Kidney (tissue), 13 donors: ENCODE measurements at regions not wholly inside any gene's neighbourhood (a gene's known extent, or its start where the extent isn't known, plus 50 kb on each side); places are given as distances from the start of the nearest gene placed in this dataset.

Source experiments
- DNase-seq, 5 donors: peaks; one replicate each; pipeline ENCODE4 v3.0.0-alpha.2; 2013 to 2020
- FAIRE-seq: peaks from 2 replicates; lab custom pipeline; 2012; peaks lifted over from hg19 to GRCh38; lab: Jason Lieb, UNC
- H3K27ac ChIP-seq, 2 donors: one replicate each; pipeline ENCODE4 v1.7.0; 2013; ENCODE audit warnings: low read depth in 2 of 2, low read length in 2 of 2, inconsistent platforms in 1 of 2
- H3K27me3 ChIP-seq: one replicate; pipeline ENCODE4 v1.7.1; 2013; ENCODE audit warnings: low read length, inconsistent platforms; ENCODE audit not compliant: control insufficient read depth, insufficient read depth
- H3K36me3 ChIP-seq, 3 donors: one replicate each; pipeline versions ENCODE4 v1.7.0 to v1.7.1; 2013; ENCODE audit warnings: low read length in 3 of 3, control low read depth in 1 of 3, inconsistent platforms in 1 of 3; ENCODE audit not compliant: insufficient read depth in 3 of 3, control insufficient read depth in 2 of 3
- H3K4me1 ChIP-seq, 3 donors: one replicate each; pipeline versions ENCODE4 v1.7.0 to v1.7.1; 2013; ENCODE audit warnings: low read length in 3 of 3, inconsistent platforms in 1 of 3, low read depth in 1 of 3; ENCODE audit not compliant: control insufficient read depth in 2 of 3, insufficient read depth in 2 of 3
- H3K4me3 ChIP-seq, 3 donors: one replicate each; pipeline versions ENCODE4 v1.7.0 to v1.8.1; 2013; ENCODE audit warnings: low read length in 3 of 3, control low read depth in 1 of 3, inconsistent platforms in 1 of 3
- H3K9ac ChIP-seq, 3 donors: one replicate each; pipeline versions ENCODE4 v1.7.0 to v1.7.1; 2013; ENCODE audit warnings: low read length in 3 of 3, control low read depth in 1 of 3, inconsistent platforms in 1 of 3
- H3K9me3 ChIP-seq, 3 donors: one replicate each; pipeline versions ENCODE4 v1.7.0 to v1.7.1; 2013; ENCODE audit warnings: low read length in 3 of 3, control low read depth in 1 of 3, inconsistent platforms in 1 of 3; ENCODE audit not compliant: control insufficient read depth in 2 of 3, insufficient read depth in 1 of 3
- intact Hi-C: fragments of 100-400 bp; cut with DNase I; formaldehyde crosslinking; loops from one replicate; pipeline ENCODE4 v1.11.1; 2022
- TF ChIP-seq, protein P1 (sequence below): IDR thresholded peaks from 3 replicates; pipeline ENCODE4 v1.5.1; 2012; ENCODE audit warnings: mild to moderate bottlenecking, moderate library complexity, borderline replicate concordance; ENCODE audit not compliant: insufficient read depth; ENCODE audit errors: extremely low read depth
- donor health status: control.
- donor health status: control.
- donor health status: control.
- donor health status: control.
- donor health status: control.
- donor health status: DM: yes; HTN: yes; CAD: no.
- donor health status: Normal renal cell carcinoma (clear cell type).

DNA sequence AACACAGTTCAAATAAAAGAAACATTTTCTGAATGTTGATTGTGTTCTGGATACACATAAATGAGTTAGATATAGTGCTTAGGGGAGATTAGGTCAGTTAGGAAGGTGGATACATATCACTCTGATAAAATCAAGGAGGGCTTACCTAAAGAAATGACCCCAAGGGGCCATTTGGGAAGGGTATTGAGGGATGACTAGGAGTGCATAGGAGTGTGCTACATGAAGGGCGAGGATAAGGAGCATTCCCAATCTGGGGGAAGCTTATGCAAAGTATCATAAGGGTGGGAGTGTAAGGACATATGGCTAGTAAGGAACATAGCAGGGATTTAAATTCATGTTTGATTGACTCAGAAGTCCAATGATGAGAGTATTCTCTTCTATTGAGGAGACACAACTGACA, 183.6 kb downstream of the NSG2 start:
- H3K27ac ChIP-seq: no peak overlapping the region
- H3K36me3 ChIP-seq: no peaks in the 10 kb centered on the region
- H3K27me3 ChIP-seq: no peaks in the 10 kb centered on the region
- intact Hi-C loops: no loop called here
- H3K9me3 ChIP-seq: no peaks in the 10 kb centered on the region
- TF ChIP-seq, protein P1, sequence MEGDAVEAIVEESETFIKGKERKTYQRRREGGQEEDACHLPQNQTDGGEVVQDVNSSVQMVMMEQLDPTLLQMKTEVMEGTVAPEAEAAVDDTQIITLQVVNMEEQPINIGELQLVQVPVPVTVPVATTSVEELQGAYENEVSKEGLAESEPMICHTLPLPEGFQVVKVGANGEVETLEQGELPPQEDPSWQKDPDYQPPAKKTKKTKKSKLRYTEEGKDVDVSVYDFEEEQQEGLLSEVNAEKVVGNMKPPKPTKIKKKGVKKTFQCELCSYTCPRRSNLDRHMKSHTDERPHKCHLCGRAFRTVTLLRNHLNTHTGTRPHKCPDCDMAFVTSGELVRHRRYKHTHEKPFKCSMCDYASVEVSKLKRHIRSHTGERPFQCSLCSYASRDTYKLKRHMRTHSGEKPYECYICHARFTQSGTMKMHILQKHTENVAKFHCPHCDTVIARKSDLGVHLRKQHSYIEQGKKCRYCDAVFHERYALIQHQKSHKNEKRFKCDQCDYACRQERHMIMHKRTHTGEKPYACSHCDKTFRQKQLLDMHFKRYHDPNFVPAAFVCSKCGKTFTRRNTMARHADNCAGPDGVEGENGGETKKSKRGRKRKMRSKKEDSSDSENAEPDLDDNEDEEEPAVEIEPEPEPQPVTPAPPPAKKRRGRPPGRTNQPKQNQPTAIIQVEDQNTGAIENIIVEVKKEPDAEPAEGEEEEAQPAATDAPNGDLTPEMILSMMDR: no peak
- no peaks in the 10 kb centered on the region for H3K4me1 ChIP-seq
- FAIRE-seq (no peak), DNase-seq (no peak)
- no peak overlapping the region for H3K9ac ChIP-seq
- H3K4me3 ChIP-seq: no peak overlapping the region

DNA sequence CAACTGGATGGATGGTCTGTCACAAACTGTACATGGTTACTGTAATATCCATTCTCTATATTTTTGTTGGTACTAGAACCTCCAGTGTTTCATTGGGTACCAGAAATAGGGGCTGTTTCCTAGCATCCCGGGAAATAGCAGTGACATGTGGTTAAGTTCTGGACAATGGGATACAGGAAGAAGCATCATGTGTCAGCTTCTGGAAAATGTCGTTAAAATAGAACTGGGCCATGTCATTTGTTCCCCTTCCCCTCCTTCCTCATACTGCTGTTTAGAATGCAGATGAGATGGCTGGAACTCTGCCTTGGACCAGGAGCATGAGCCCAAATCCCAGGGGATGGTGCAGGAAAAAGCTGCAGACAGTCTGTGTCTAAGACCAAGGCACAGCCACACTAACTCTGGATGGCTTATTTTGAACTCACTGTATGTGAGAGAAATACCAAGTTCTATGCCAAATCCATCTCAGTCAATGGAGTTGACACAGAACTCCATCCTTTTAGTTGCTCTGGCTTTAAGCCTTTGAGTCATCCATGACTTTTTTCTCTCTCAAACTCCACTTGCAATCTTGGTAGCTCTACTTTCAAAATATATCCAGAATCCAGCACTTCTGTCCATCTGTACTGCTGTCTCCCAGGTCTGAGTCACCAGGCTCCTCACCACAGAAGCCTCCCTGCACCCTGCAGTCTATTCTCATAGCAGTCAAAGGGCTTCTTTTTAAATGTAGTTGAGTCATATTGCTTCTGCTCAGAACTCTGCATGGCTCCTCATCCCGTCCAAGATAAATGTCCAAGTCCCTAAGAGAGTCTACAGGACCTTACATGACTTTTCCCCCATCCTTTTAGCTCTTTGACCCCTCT, 184.2 kb downstream of the NSG2 start:
- Histone ChIP-seq H3K9me3 (no peaks in the 10 kb centered on the region), H3K27me3 (no peaks in the 10 kb centered on the region), H3K4me1 (no peaks in the 10 kb centered on the region), H3K27ac (no peak overlapping the region), H3K9ac (no peak overlapping the region), H3K4me3 (no peak overlapping the region), H3K36me3 (no peaks in the 10 kb centered on the region)
- FAIRE-seq (no peak), DNase-seq (no peak)
- TF ChIP-seq, protein P1: no peak
- intact Hi-C loops: no loop called here

DNA sequence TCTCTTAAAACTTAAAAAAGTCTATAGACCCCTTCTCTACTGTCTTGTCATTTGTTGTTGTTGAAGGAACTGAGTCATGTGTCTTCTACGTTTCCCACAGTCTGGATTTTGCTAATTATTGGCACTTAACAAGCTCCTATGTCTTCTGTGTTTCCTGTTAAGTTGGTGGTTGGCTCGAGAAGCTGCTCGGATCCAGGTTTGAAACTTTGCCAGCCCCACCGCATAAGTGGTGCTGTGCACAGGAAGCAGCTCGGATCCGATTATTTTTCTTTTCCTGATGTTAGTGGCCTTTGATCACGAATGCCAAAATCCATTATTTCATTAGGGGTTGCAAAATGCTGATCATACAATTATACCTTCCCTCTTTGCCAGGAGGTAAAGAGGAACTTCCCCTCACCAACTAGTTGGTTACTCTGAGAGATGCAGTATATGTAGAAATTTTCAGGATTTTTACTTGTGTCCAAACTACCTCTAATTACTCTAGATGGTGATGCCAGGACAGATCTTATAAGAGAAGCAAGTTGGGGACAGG, 186.5 kb downstream of the NSG2 start:
- TF ChIP-seq, protein P1: no peak
- Histone ChIP-seq H3K4me3 (no peak overlapping the region), H3K9ac (no peak overlapping the region), H3K4me1 (no peaks in the 10 kb centered on the region), H3K9me3 (no peaks in the 10 kb centered on the region), H3K27ac (no peak overlapping the region), H3K36me3 (no peaks in the 10 kb centered on the region), H3K27me3 (no peaks in the 10 kb centered on the region)
- FAIRE-seq (no peak), DNase-seq (no peak)
- intact Hi-C loops: no loop called here
